H9 (cell line): ENCODE measurements at regions not wholly inside any gene's neighbourhood (a gene's known extent, or its start where the extent isn't known, plus 50 kb on each side); places are given as distances from the start of the nearest gene placed in this dataset.

Experiments
- DNase-seq: peaks from one replicate; pipeline ENCODE4 v3.0.0-alpha.2; 2017
- H2AFZ ChIP-seq: one replicate; pipeline ENCODE4 v1.6.1; 2013; ENCODE audit warnings: mild to moderate bottlenecking, low read length, control low read depth, moderate library complexity
- H2AK5ac ChIP-seq: 2 replicates; pipeline ENCODE4 v1.6.1; 2013; ENCODE audit warnings: low read length, control low read depth, mixed read lengths; ENCODE audit not compliant: insufficient read length
- H2BK120ac ChIP-seq: one replicate; pipeline ENCODE4 v1.6.1; 2013; ENCODE audit warnings: low read depth, mild to moderate bottlenecking, low read length, control low read depth, inconsistent platforms; ENCODE audit not compliant: poor library complexity, severe bottlenecking
- H2BK12ac ChIP-seq: 2 replicates; pipeline ENCODE4 v1.6.1; 2013; ENCODE audit warnings: low read length, control low read depth, mixed read lengths, low read depth; ENCODE audit not compliant: insufficient read length
- H2BK15ac ChIP-seq: 2 replicates; pipeline ENCODE4 v1.6.1; 2013; ENCODE audit warnings: low read depth, low read length, control low read depth
- H2BK20ac ChIP-seq: one replicate; pipeline ENCODE4 v1.6.1; 2013; ENCODE audit warnings: low read depth, mild to moderate bottlenecking, low read length, control low read depth, inconsistent platforms; ENCODE audit not compliant: poor library complexity, severe bottlenecking
- H2BK5ac ChIP-seq: 2 replicates; pipeline ENCODE4 v1.6.1; 2013; ENCODE audit warnings: low read length, control low read depth, mixed read lengths; ENCODE audit not compliant: insufficient read length
- H3K14ac ChIP-seq: 2 replicates; pipeline ENCODE4 v1.6.1; 2013; ENCODE audit warnings: low read length, control low read depth; ENCODE audit not compliant: insufficient read depth
- H3K18ac ChIP-seq: 2 replicates; pipeline ENCODE4 v1.6.1; 2013; ENCODE audit warnings: low read depth, mild to moderate bottlenecking, mixed read lengths, low read length, control low read depth; ENCODE audit not compliant: insufficient read length
- H3K23ac ChIP-seq: 2 replicates; pipeline ENCODE4 v1.6.1; 2013; ENCODE audit warnings: low read length, control low read depth, mixed read lengths, low read depth; ENCODE audit not compliant: insufficient read length
- H3K23me2 ChIP-seq: 2 replicates; pipeline ENCODE4 v1.6.1; 2013; ENCODE audit warnings: low read depth, mild to moderate bottlenecking, mixed read lengths, low read length, control low read depth; ENCODE audit not compliant: insufficient read length, poor library complexity, severe bottlenecking
- H3K27ac ChIP-seq: 2 replicates; pipeline ENCODE4 v1.5.1; 2013; ENCODE audit warnings: low read length, control low read depth, mixed read lengths, low read depth; ENCODE audit not compliant: insufficient read length
- H3K27me3 ChIP-seq: 2 replicates; pipeline ENCODE4 v1.6.1; 2013; ENCODE audit warnings: low read length, control low read depth, inconsistent platforms; ENCODE audit not compliant: insufficient read depth
- H3K4ac ChIP-seq: 2 replicates; pipeline ENCODE4 v1.6.1; 2013; ENCODE audit warnings: low read depth, mild to moderate bottlenecking, control low read depth, inconsistent platforms, low read length, moderate library complexity
- H3K4me1 ChIP-seq: 2 replicates; pipeline ENCODE4 v1.6.1; 2013; ENCODE audit warnings: low read length, control low read depth, inconsistent platforms; ENCODE audit not compliant: insufficient read depth
- H3K4me2 ChIP-seq: 2 replicates; pipeline ENCODE4 v1.6.1; 2013; ENCODE audit warnings: low read length, control low read depth, mixed read lengths; ENCODE audit not compliant: insufficient read length, insufficient read depth
- H3K56ac ChIP-seq: 2 replicates; pipeline ENCODE4 v1.6.1; 2013; ENCODE audit warnings: low read depth, mild to moderate bottlenecking, mixed read lengths, low read length, control low read depth; ENCODE audit not compliant: insufficient read length
- H3K79me1 ChIP-seq: 2 replicates; pipeline ENCODE4 v1.6.1; 2013; ENCODE audit warnings: low read depth, mild to moderate bottlenecking, moderate library complexity, low read length, control low read depth, inconsistent platforms; ENCODE audit not compliant: insufficient read depth, poor library complexity, severe bottlenecking
- H3K79me2 ChIP-seq: 2 replicates; pipeline ENCODE4 v1.6.1; 2013; ENCODE audit warnings: low read length, control low read depth, inconsistent platforms; ENCODE audit not compliant: insufficient read depth
- H3K9ac ChIP-seq: 2 replicates; pipeline ENCODE4 v1.6.1; 2013; ENCODE audit warnings: low read length, control low read depth, mixed read lengths; ENCODE audit not compliant: insufficient read length; ENCODE audit errors: extremely low read depth
- H3K9me3 ChIP-seq: one replicate; pipeline ENCODE4 v1.6.1; 2013; ENCODE audit warnings: low read depth, low read length, inconsistent platforms; ENCODE audit not compliant: control insufficient read depth
- H3T11ph ChIP-seq: one replicate; pipeline ENCODE4 v1.6.1; 2013; ENCODE audit warnings: mild to moderate bottlenecking, low read length, control low read depth, inconsistent platforms
- H4K20me1 ChIP-seq: one replicate; pipeline ENCODE4 v1.6.1; 2013; ENCODE audit not compliant: control insufficient read depth, insufficient read length, insufficient read depth
- H4K5ac ChIP-seq: 2 replicates; pipeline ENCODE4 v1.6.1; 2013; ENCODE audit warnings: low read depth, mild to moderate bottlenecking, mixed read lengths, low read length, control low read depth; ENCODE audit not compliant: insufficient read length
- H4K8ac ChIP-seq: replicated peaks from 2 replicates; pipeline ENCODE4 v1.6.1; 2013; ENCODE audit warnings: low read length, control low read depth, mixed read lengths, low read depth; ENCODE audit not compliant: insufficient read length
- H4K91ac ChIP-seq: 2 replicates; pipeline ENCODE4 v1.6.1; 2013; ENCODE audit warnings: low read depth, mild to moderate bottlenecking, moderate library complexity, mixed read lengths, low read length, control low read depth; ENCODE audit not compliant: insufficient read length
- H3K27ac Mint-ChIP-seq, 3 experiments: 2 replicates in 2 of 3; 3 replicates in 1 of 3; pipeline ENCODE4 v1.8.0; 2020 to 2021; ENCODE audit warnings: mixed read lengths in 3 of 3, mild to moderate bottlenecking in 1 of 3, moderate library complexity in 1 of 3
- H3K27me3 Mint-ChIP-seq: 2 replicates; pipeline ENCODE4 v1.8.0; 2021; ENCODE audit warnings: low read depth, mild to moderate bottlenecking, moderate library complexity, mixed read lengths
- H3K36me3 Mint-ChIP-seq, 3 experiments: 2 replicates in 2 of 3; 3 replicates in 1 of 3; pipeline ENCODE4 v1.8.0; 2020 to 2021; ENCODE audit warnings: low read depth in 3 of 3, mixed read lengths in 3 of 3; ENCODE audit not compliant: insufficient read depth in 1 of 3
- H3K4me1 Mint-ChIP-seq, 2 experiments: 2 replicates each; pipeline ENCODE4 v1.8.0; 2020; ENCODE audit warnings: mixed read lengths in 2 of 2
- H3K4me3 Mint-ChIP-seq, 2 experiments: 2 replicates in 1 of 2; 3 replicates in 1 of 2; pipeline ENCODE4 v1.8.0; 2020 to 2021; ENCODE audit warnings: mild to moderate bottlenecking in 2 of 2, mixed read lengths in 2 of 2, moderate library complexity in 1 of 2
- H3K9me3 Mint-ChIP-seq, 2 experiments: 2 replicates in 1 of 2; 3 replicates in 1 of 2; pipeline ENCODE4 v1.8.0; 2020; ENCODE audit warnings: mild to moderate bottlenecking in 2 of 2, mixed read lengths in 2 of 2, moderate library complexity in 1 of 2
- CTCF ChIP-seq: fragments of 200-600 bp; sonication (generic); conservative IDR thresholded peaks from 3 replicates; pipeline ENCODE4 v1.8.0; 2021; ENCODE audit warnings: antibody characterized with exemption, mild to moderate bottlenecking
- WGBS: extraction: QIAGEN DNeasy Blood & Tissue Kit; methylation state at CpG from one replicate; pipeline ENCODE4 v1.1.7; 2013; ENCODE audit warnings: missing lambda C conversion rate, low lambda C conversion rate, mixed read lengths; ENCODE audit not compliant: insufficient read length; ENCODE audit errors: extremely low coverage; 5-methylcytosine and 5-hydroxymethylcytosine counted together

DNA sequence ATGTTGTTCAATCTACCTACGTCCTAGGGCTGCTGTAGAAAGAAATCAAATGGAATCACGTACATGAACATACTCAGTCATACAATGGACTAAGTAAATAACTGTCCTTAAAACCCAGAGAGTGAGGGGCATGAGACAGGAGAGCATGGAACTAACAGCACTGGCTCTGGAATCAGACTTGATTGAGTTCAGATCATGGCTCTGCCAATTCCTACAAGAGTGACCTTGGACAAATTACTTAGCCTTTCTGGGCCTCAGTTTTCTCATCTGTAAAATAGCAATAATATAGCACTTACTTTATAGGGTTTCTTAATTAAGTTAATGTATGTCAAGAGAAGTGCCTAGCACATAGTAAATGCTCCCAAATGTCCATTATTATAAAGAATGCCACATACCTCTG lies 106.8 kb downstream of the HNRNPLL start:
- no peak overlapping the region for H2BK120ac ChIP-seq
- no peaks in the 10 kb centered on the region for H3K27me3 ChIP-seq
- no peak overlapping the region for H4K8ac ChIP-seq
- H2AK5ac ChIP-seq, result no peak overlapping the region
- no peaks in the 10 kb centered on the region for H3K79me1 ChIP-seq
- H3K27ac Mint-ChIP-seq, result no peak overlapping the region
- WGBS, result no CpG with 5 or more reads among the region's 2 CpGs
- no peak overlapping the region for H2AFZ ChIP-seq
- no peak for TF ChIP-seq CTCF
- H3K14ac ChIP-seq, result no peak overlapping the region
- no peak overlapping the region for H2BK5ac ChIP-seq
- H3K4ac ChIP-seq, result no peak overlapping the region
- no peaks in the 10 kb centered on the region for H3K9me3 ChIP-seq
- no peak overlapping the region for H3K56ac ChIP-seq
- H3K23me2 ChIP-seq, result no peaks in the 10 kb centered on the region
- peaks cover 21 to 22% of the 10 kb centered on the region in 2 experiments for H3K4me1 Mint-ChIP-seq
- H3K36me3 Mint-ChIP-seq, result no peaks in the 10 kb centered on the region; a peak in 2 of 7 replicates
- no peak overlapping the region for H2BK20ac ChIP-seq
- peaks cover 0 to 6% of the 10 kb centered on the region in 2 experiments; a peak in 3 of 5 replicates for H3K9me3 Mint-ChIP-seq
- H4K91ac ChIP-seq, result no peak overlapping the region
- H3K23ac ChIP-seq, result no peak overlapping the region
- no peaks in the 10 kb centered on the region; the same call in none of the 2 replicates for H3K4me1 ChIP-seq
- H3K79me2 ChIP-seq, result no peaks in the 10 kb centered on the region
- no peak for DNase-seq
- no peak overlapping the region for H3K9ac ChIP-seq
- no peak overlapping the region for H3K4me3 Mint-ChIP-seq
- H3K18ac ChIP-seq, result no peak overlapping the region
- no peak overlapping the region for H2BK12ac ChIP-seq
- H3K27me3 Mint-ChIP-seq, result peaks cover 3% of the 10 kb centered on the region
- H3K27ac ChIP-seq, result no peak overlapping the region
- no peak overlapping the region for H3K4me2 ChIP-seq
- H2BK15ac ChIP-seq, result no peak overlapping the region
- no peaks in the 10 kb centered on the region for H4K20me1 ChIP-seq
- H3T11ph ChIP-seq, result no peak overlapping the region
- H4K5ac ChIP-seq, result no peak overlapping the region
